A549 (cell line): ENCODE measurements at regions not wholly inside any gene's neighbourhood (a gene's known extent, or its start where the extent isn't known, plus 50 kb on each side); places are given as distances from the start of the nearest gene placed in this dataset.

Experiments
- CEBPB ChIP-seq, 2 experiments: fragments of >200 bp in 1 of 2; sonication (Bioruptor Twin) in 1 of 2; formaldehyde crosslinking in 1 of 2; IDR thresholded peaks; 2 replicates each; pipeline ENCODE4 v1.6.1; 2012 to 2016
- EP300 ChIP-seq, 2 experiments: fragments of >200 bp; sonication (Bioruptor Twin); formaldehyde crosslinking; IDR thresholded peaks; 2 replicates in 1 of 2; 3 replicates in 1 of 2; pipeline ENCODE4 v1.6.1; 2016 to 2017
- NPAS2 ChIP-seq: fragments of 250-450 bp; sonication (Bioruptor Pico); IDR thresholded peaks from 2 replicates; pipeline ENCODE4 v1.8.0; 2022; ENCODE audit warnings: mild to moderate bottlenecking, moderate library complexity, borderline replicate concordance
- POLR2A ChIP-seq: IDR thresholded peaks from 2 replicates; pipeline ENCODE4 v1.6.1; 2012; ENCODE audit warnings: mild to moderate bottlenecking, low read length
- REST ChIP-seq: fragments of 200-600 bp; sonication (generic); IDR thresholded peaks from 2 replicates; pipeline ENCODE4 v1.6.1; 2016; ENCODE audit warnings: antibody characterized with exemption, mild to moderate bottlenecking, moderate library complexity

- TF ChIP-seq POLR2A = no peak
- no peak for TF ChIP-seq EP300 (IDR thresholded peaks at IDR 0.05)
- TF ChIP-seq NPAS2 = no peak
- TF ChIP-seq CEBPB (IDR thresholded peaks at IDR 0.05) = no peak
- TF ChIP-seq REST = no peak
Measured at GRCh38 chr4:127209580-127210095, 423.1 kb upstream of the INTU start.
